Mucosa of rectum (tissue), 2 donors: ENCODE measurements at regions not wholly inside any gene's neighbourhood (a gene's known extent, or its start where the extent isn't known, plus 50 kb on each side); places are given as distances from the start of the nearest gene placed in this dataset.

ENCODE experiments used
- H3K27ac ChIP-seq, 2 donors: one replicate each; pipeline ENCODE4 v1.7.0; 2013; ENCODE audit warnings: inconsistent platforms in 2 of 2, low read depth in 2 of 2, low read length in 2 of 2
- H3K27me3 ChIP-seq, 2 donors: one replicate each; pipeline ENCODE4 v1.7.0; 2013; ENCODE audit warnings: low read length in 2 of 2; ENCODE audit not compliant: control insufficient read depth in 2 of 2, insufficient read depth in 2 of 2
- H3K36me3 ChIP-seq, 2 donors: one replicate each; pipeline ENCODE4 v1.7.0; 2013; ENCODE audit warnings: low read length in 2 of 2; ENCODE audit not compliant: control insufficient read depth in 2 of 2, insufficient read depth in 2 of 2
- H3K4me1 ChIP-seq, 2 donors: one replicate each; pipeline ENCODE4 v1.7.0; 2013; ENCODE audit warnings: low read length in 2 of 2, mild to moderate bottlenecking in 1 of 2; ENCODE audit not compliant: control insufficient read depth in 2 of 2, insufficient read depth in 2 of 2
- H3K4me3 ChIP-seq, 2 donors: one replicate each; pipeline ENCODE4 v1.7.0; 2013; ENCODE audit warnings: low read length in 2 of 2
- H3K9ac ChIP-seq, 2 donors: one replicate each; pipeline ENCODE4 v1.7.0; 2013; ENCODE audit warnings: low read length in 2 of 2, low read depth in 1 of 2, mild to moderate bottlenecking in 1 of 2
- H3K9me3 ChIP-seq, 2 donors: one replicate each; pipeline ENCODE4 v1.7.0; 2013; ENCODE audit warnings: low read length in 2 of 2; ENCODE audit not compliant: control insufficient read depth in 2 of 2
- donor health status: healthy.
- donor health status: Normal muscosa, but diverticular disease.

DNA sequence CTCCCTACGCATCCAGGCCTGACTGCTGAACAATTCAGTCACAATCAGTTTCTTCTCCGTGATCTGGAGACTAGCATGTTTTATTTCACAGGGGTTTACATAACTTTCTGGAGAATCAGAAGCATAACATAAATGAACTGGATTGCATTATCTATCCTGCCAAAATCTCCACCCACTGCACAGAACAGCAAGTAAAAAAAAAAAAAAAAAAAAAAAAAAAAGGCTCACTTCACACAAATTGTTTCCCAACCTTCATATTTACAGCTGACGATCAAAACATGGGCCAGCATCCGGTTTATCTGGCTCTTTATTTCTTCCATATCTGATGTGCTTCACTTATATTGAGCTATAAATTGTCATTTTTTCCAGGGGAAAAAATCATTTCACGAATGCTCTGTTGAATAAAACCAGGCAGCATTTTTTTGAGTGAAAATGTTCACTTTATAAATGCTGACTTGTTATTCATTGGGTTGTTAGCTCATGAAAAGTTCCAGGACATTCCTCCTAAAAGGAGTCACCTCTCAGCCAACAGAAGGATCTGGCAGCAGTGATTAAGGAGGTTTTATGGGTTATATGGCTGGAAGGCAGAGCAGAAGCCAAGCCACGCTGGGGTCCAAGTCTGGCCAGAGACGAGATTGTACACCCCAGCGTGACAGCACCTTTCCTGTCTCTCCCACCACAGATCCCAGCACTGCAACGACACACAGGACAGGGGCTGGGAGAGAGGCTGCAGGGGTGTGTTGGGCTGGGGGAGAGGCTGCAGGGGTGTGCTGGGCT, 51.2 kb upstream of the GLI2 start:
- H3K9ac ChIP-seq = no peak overlapping the region
- H3K9me3 ChIP-seq = no peaks in the 10 kb centered on the region
- H3K36me3 ChIP-seq = no peaks in the 10 kb centered on the region
- peaks cover 3% of the 10 kb centered on the region in 2 donors for H3K27me3 ChIP-seq
- H3K27ac ChIP-seq = no peak overlapping the region
- H3K4me1 ChIP-seq = no peaks in the 10 kb centered on the region
- no peak overlapping the region for H3K4me3 ChIP-seq

DNA sequence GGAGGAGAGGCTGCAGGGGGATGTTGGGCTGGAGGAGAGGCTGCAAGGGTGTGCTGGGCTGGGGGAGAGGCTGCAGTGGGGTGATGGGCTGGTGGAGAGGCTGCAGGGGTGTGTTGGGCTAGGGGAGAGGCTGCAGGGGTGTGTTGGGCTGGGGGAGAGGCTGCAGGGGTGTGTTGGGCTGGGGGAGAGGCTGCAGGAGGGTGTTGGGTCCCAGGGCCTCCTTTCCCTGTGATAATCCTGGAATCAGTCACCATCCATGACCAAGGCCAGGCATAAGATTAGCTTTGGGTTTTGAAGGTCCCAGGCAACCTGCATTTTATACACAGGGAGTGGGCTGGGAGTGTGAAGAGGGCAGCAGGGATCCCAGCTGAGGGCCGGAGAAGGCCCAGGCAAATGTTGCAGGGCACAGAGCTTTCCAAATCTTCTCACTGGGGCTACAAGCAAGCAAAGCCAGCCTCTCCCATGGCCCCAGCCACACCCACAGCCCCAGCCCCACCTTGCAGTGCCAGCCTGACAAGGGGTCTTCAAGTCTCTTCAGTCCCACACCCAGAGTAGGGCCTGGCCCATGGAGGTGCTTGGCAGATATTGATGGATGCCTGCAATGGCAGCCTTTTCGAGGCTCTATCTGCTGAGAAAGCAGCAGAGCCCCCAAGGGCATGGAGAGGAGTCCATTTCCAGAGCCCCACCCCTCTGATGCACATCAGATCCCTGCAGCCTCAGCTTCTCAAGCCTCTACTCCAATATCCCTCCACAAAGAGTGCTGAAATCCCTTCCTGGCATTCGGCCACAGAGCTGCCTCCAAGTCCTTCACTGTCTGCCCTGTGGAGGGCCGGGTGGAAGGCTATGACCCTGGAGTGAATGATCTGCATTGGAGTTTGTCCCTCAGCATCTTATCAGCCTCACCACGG, 50.3 kb upstream of the GLI2 start:
- Histone ChIP-seq H3K27ac (no peak overlapping the region), H3K4me1 (no peaks in the 10 kb centered on the region), H3K4me3 (no peak overlapping the region), H3K27me3 (peaks cover 0 to 3% of the 10 kb centered on the region in 2 donors), H3K9ac (no peak overlapping the region), H3K9me3 (no peaks in the 10 kb centered on the region), H3K36me3 (no peaks in the 10 kb centered on the region)
